Ishikawa (cell line): ENCODE measurements at regions not wholly inside any gene's neighbourhood (a gene's known extent, or its start where the extent isn't known, plus 50 kb on each side); places are given as distances from the start of the nearest gene placed in this dataset.

Experiments
- CEBPB ChIP-seq: IDR thresholded peaks from 2 replicates; pipeline ENCODE4 v1.6.1; 2012
- CREB1 ChIP-seq: IDR thresholded peaks from 2 replicates; pipeline ENCODE4 v1.6.1; 2012; ENCODE audit warnings: low read depth
- EGR1 ChIP-seq: IDR thresholded peaks from 2 replicates; pipeline ENCODE4 v1.6.1; 2012
- EP300 ChIP-seq: IDR thresholded peaks from 2 replicates; pipeline ENCODE4 v1.6.1; 2012; ENCODE audit warnings: borderline replicate concordance
- FOXM1 ChIP-seq: IDR thresholded peaks from 2 replicates; pipeline ENCODE4 v1.6.1; 2012; ENCODE audit warnings: low read depth, borderline replicate concordance
- MAX ChIP-seq: IDR thresholded peaks from 2 replicates; pipeline ENCODE4 v1.6.1; 2012
- NFIC ChIP-seq: IDR thresholded peaks from 2 replicates; pipeline ENCODE4 v1.6.1; 2012
- RAD21 ChIP-seq: IDR thresholded peaks from 2 replicates; pipeline ENCODE4 v1.6.1; 2012; ENCODE audit warnings: low read depth
- TAF1 ChIP-seq: IDR thresholded peaks from 2 replicates; pipeline ENCODE4 v1.6.1; 2012; ENCODE audit warnings: low read depth, mild to moderate bottlenecking
- TEAD4 ChIP-seq: IDR thresholded peaks from 2 replicates; pipeline ENCODE4 v1.6.1; 2012
- USF1 ChIP-seq: IDR thresholded peaks from 2 replicates; pipeline ENCODE4 v1.6.1; 2012
- ZBTB7A ChIP-seq: IDR thresholded peaks from 2 replicates; pipeline ENCODE4 v1.6.1; 2012; ENCODE audit warnings: low read depth
- TF ChIP-seq, protein P1 (sequence below): IDR thresholded peaks from 2 replicates; pipeline ENCODE4 v1.6.1; 2012; ENCODE audit warnings: low read depth, mild to moderate bottlenecking

DNA sequence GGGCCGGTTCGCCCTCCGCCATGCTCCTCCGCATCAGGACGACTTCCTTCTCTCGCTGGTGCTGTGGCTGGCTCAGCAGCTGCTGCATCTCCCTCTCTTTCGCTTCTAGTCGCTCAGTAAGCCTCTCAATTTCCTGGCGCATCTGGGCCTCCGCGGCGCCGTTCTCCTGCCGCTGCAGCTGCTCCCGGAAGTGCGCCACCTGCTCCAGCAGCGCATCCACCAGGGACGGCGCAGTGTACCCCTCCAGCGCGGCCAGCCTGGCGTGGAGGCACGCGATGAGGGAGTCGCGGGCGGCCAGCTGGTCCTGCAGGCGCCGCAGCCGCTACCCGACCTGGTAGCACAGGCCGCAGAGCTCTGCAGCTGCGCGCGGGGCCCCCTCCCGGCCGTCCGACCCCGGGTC lies 97.4 kb upstream of the MED14 start:
- TF ChIP-seq EP300 (no peak), NFIC (no peak), FOXM1 (no peak), MAX (no peak), RAD21 (no peak), TAF1 (no peak), TEAD4 (no peak), USF1 (no peak), EGR1 (no peak), CEBPB (no peak), ZBTB7A (no peak), CREB1 (no peak)
- TF ChIP-seq, protein P1, sequence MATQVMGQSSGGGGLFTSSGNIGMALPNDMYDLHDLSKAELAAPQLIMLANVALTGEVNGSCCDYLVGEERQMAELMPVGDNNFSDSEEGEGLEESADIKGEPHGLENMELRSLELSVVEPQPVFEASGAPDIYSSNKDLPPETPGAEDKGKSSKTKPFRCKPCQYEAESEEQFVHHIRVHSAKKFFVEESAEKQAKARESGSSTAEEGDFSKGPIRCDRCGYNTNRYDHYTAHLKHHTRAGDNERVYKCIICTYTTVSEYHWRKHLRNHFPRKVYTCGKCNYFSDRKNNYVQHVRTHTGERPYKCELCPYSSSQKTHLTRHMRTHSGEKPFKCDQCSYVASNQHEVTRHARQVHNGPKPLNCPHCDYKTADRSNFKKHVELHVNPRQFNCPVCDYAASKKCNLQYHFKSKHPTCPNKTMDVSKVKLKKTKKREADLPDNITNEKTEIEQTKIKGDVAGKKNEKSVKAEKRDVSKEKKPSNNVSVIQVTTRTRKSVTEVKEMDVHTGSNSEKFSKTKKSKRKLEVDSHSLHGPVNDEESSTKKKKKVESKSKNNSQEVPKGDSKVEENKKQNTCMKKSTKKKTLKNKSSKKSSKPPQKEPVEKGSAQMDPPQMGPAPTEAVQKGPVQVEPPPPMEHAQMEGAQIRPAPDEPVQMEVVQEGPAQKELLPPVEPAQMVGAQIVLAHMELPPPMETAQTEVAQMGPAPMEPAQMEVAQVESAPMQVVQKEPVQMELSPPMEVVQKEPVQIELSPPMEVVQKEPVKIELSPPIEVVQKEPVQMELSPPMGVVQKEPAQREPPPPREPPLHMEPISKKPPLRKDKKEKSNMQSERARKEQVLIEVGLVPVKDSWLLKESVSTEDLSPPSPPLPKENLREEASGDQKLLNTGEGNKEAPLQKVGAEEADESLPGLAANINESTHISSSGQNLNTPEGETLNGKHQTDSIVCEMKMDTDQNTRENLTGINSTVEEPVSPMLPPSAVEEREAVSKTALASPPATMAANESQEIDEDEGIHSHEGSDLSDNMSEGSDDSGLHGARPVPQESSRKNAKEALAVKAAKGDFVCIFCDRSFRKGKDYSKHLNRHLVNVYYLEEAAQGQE, result no peak
